ENCODE measurements at regions not wholly inside any gene's neighbourhood (a gene's known extent, or its start where the extent isn't known, plus 50 kb on each side); places are given as distances from the start of the nearest gene placed in this dataset.

GRCh38 chr9:135282808-135283207 is 195.3 kb downstream of the OLFM1 start:
- Histone ChIP-seq H2AFZ (ENCODE audit: low read depth, low read length) (no peak overlapping the region), H3K4me2 (ENCODE audit: insufficient read depth, low read length) (no peak overlapping the region), H3K4me3 (no peak overlapping the region), H3K9me3 (replicated peaks; ENCODE audit: control insufficient read depth, insufficient read depth, low read depth, low read length) (no peaks in the 10 kb centered on the region), H3K27ac (ENCODE audit: extremely low read depth, low read depth, low read length) (no peak overlapping the region), H3K9me1 (ENCODE audit: control insufficient read depth, insufficient read depth, low read length) (no peaks in the 10 kb centered on the region), H4K20me1 (replicated peaks; ENCODE audit: control insufficient read depth, insufficient read depth, low read length) (no peaks in the 10 kb centered on the region; the same call in 1 of the 2 replicates), H3K27me3 (ENCODE audit: control insufficient read depth in 2 of 2, insufficient read depth in 2 of 2, low read length in 2 of 2) (peaks cover 10 to 55% of the 10 kb centered on the region in 2 experiments; a peak in 4 of 5 replicates), H3K9ac (ENCODE audit: insufficient read depth in 1 of 2, low read depth in 2 of 2, low read length in 2 of 2) (no peak overlapping the region), H3K4me1 (replicated peaks in 1 of 2; ENCODE audit: control insufficient read depth in 2 of 2, insufficient read depth in 2 of 2, low read length in 2 of 2) (no peaks in the 10 kb centered on the region), H3K36me3 (ENCODE audit: control insufficient read depth, insufficient read depth, low read length) (no peaks in the 10 kb centered on the region), H3K79me2 (ENCODE audit: control insufficient read depth, insufficient read depth, low read length) (no peaks in the 10 kb centered on the region)
- whole genome bisulfite sequencing (ENCODE audit: insufficient coverage, low coverage, missing lambda C conversion rate): 3% methylated on average over 4 of the region's 4 CpGs
- TF ChIP-seq ZNF134 (CRISPR knock-in tag; conservative IDR thresholded peaks at IDR 0.05) (no peak), KLF1 (tag; IDR thresholded peaks at IDR 0.05) (no peak), HDAC2 (IDR thresholded peaks at IDR 0.05) (no peak), ZNF408 (CRISPR knock-in tag; IDR thresholded peaks at IDR 0.05; ENCODE audit: low read depth) (no peak), PTRF (tag; IDR thresholded peaks at IDR 0.05) (no peak), ZNF12 (CRISPR knock-in tag; IDR thresholded peaks at IDR 0.05) (no peak), TCF15 (CRISPR knock-in tag; IDR thresholded peaks at IDR 0.05) (no peak), SAFB2 (IDR thresholded peaks at IDR 0.05; ENCODE audit: borderline replicate concordance, low read depth, low read length, severe bottlenecking) (no peak), ZNF24 (IDR thresholded peaks at IDR 0.05) (no peak), SRF (CRISPR knock-in tag; IDR thresholded peaks at IDR 0.05) (no peak), HLTF (IDR thresholded peaks at IDR 0.05) (no peak), MYC (IDR thresholded peaks at IDR 0.05; ENCODE audit: low read depth, low read length) (no peak), MYC (CRISPR knock-in tag; IDR thresholded peaks at IDR 0.05; ENCODE audit: borderline replicate concordance, low read depth) (no peak), PRMT5 (CRISPR knock-in tag; IDR thresholded peaks at IDR 0.05) (no peak)
- TF ChIP-seq, protein P1, sequence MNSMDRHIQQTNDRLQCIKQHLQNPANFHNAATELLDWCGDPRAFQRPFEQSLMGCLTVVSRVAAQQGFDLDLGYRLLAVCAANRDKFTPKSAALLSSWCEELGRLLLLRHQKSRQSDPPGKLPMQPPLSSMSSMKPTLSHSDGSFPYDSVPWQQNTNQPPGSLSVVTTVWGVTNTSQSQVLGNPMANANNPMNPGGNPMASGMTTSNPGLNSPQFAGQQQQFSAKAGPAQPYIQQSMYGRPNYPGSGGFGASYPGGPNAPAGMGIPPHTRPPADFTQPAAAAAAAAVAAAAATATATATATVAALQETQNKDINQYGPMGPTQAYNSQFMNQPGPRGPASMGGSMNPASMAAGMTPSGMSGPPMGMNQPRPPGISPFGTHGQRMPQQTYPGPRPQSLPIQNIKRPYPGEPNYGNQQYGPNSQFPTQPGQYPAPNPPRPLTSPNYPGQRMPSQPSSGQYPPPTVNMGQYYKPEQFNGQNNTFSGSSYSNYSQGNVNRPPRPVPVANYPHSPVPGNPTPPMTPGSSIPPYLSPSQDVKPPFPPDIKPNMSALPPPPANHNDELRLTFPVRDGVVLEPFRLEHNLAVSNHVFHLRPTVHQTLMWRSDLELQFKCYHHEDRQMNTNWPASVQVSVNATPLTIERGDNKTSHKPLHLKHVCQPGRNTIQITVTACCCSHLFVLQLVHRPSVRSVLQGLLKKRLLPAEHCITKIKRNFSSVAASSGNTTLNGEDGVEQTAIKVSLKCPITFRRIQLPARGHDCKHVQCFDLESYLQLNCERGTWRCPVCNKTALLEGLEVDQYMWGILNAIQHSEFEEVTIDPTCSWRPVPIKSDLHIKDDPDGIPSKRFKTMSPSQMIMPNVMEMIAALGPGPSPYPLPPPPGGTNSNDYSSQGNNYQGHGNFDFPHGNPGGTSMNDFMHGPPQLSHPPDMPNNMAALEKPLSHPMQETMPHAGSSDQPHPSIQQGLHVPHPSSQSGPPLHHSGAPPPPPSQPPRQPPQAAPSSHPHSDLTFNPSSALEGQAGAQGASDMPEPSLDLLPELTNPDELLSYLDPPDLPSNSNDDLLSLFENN (IDR thresholded peaks at IDR 0.05; ENCODE audit: low read depth in 2 of 2, low read length in 2 of 2): no peak
- TF ChIP-seq, protein P2, sequence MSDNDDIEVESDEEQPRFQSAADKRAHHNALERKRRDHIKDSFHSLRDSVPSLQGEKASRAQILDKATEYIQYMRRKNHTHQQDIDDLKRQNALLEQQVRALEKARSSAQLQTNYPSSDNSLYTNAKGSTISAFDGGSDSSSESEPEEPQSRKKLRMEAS (CRISPR knock-in tag; IDR thresholded peaks at IDR 0.05): no peak
- ATAC-seq (no peak), DNase-seq (ENCODE audit: extremely low read depth in 1 of 4, low spot score in 3 of 4) (no peak), FAIRE-seq (no peak)
- intact Hi-C loops (cut with micrococcal nuclease): no loop called here
- CTCF ChIA-PET (ENCODE audit: low intra/inter-chr PET ratio): no interaction called here
- no TSS peak for BruUV-seq (replicated peaks)
- POLR2A ChIA-PET: interaction anchor here (0.6 to 0.7 kb wide), 3 partner anchors 11 to 15 kb away, joined by 3 read pairs; no protein-coding TSS in a partner anchor
- in situ Hi-C loops (cut with MboI): no loop called here

All from K562 (cell line).